ENCODE measurements at regions not wholly inside any gene's neighbourhood (a gene's known extent, or its start where the extent isn't known, plus 50 kb on each side); places are given as distances from the start of the nearest gene placed in this dataset.
"Not testable (repeated sequence)": the region's sequence is repeated elsewhere in the genome, so short reads cannot be mapped to it uniquely, and the experiment has no call there.

DNA sequence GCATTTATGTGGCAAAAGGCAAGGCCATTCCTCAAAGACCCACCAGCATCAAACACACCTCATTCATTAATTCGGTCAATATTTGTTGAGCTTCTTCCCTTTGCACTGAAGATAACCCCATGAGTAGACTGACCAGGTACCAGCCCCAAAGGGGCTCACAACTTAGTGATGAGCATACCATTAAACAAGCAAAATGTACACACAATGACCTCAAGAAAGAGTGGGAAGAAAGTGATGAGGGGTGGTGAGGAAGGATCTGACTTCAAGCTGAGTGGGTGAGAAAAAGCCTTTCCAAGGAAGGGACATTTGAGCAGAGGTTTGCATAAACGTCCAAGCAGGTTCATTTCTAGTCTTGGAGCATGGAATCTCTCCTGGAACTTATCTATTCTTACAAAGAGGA lies 562.5 kb downstream of the TOX3 start:
- TF ChIP-seq, protein P1, sequence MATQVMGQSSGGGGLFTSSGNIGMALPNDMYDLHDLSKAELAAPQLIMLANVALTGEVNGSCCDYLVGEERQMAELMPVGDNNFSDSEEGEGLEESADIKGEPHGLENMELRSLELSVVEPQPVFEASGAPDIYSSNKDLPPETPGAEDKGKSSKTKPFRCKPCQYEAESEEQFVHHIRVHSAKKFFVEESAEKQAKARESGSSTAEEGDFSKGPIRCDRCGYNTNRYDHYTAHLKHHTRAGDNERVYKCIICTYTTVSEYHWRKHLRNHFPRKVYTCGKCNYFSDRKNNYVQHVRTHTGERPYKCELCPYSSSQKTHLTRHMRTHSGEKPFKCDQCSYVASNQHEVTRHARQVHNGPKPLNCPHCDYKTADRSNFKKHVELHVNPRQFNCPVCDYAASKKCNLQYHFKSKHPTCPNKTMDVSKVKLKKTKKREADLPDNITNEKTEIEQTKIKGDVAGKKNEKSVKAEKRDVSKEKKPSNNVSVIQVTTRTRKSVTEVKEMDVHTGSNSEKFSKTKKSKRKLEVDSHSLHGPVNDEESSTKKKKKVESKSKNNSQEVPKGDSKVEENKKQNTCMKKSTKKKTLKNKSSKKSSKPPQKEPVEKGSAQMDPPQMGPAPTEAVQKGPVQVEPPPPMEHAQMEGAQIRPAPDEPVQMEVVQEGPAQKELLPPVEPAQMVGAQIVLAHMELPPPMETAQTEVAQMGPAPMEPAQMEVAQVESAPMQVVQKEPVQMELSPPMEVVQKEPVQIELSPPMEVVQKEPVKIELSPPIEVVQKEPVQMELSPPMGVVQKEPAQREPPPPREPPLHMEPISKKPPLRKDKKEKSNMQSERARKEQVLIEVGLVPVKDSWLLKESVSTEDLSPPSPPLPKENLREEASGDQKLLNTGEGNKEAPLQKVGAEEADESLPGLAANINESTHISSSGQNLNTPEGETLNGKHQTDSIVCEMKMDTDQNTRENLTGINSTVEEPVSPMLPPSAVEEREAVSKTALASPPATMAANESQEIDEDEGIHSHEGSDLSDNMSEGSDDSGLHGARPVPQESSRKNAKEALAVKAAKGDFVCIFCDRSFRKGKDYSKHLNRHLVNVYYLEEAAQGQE (IDR thresholded peaks at IDR 0.05; ENCODE audit: insufficient replicate concordance, low read depth) = no peak
- TF ChIP-seq SPI1 (IDR thresholded peaks at IDR 0.05; ENCODE audit: borderline replicate concordance, low read depth) = no peak
- TF ChIP-seq GABPA (IDR thresholded peaks at IDR 0.05; ENCODE audit: low read depth) = no peak
- no peak for TF ChIP-seq POLR2AphosphoS5 (IDR thresholded peaks at IDR 0.05; ENCODE audit: low read depth)
- TF ChIP-seq, protein P2, sequence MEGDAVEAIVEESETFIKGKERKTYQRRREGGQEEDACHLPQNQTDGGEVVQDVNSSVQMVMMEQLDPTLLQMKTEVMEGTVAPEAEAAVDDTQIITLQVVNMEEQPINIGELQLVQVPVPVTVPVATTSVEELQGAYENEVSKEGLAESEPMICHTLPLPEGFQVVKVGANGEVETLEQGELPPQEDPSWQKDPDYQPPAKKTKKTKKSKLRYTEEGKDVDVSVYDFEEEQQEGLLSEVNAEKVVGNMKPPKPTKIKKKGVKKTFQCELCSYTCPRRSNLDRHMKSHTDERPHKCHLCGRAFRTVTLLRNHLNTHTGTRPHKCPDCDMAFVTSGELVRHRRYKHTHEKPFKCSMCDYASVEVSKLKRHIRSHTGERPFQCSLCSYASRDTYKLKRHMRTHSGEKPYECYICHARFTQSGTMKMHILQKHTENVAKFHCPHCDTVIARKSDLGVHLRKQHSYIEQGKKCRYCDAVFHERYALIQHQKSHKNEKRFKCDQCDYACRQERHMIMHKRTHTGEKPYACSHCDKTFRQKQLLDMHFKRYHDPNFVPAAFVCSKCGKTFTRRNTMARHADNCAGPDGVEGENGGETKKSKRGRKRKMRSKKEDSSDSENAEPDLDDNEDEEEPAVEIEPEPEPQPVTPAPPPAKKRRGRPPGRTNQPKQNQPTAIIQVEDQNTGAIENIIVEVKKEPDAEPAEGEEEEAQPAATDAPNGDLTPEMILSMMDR (IDR thresholded peaks at IDR 0.05; ENCODE audit: insufficient read depth, low read length) = no peak
- H3K27ac ChIP-seq (replicated peaks) = no peak overlapping the region
- DNase-seq (ENCODE audit: low read depth in 1 of 2, low spot score in 1 of 2) = no peak
- H3K4me3 ChIP-seq (replicated peaks; ENCODE audit: insufficient read depth, low read length) = no peak overlapping the region
- H3K27me3 ChIP-seq (ENCODE audit: insufficient read depth, poor library complexity, severe bottlenecking) = no peaks in the 10 kb centered on the region

DNA sequence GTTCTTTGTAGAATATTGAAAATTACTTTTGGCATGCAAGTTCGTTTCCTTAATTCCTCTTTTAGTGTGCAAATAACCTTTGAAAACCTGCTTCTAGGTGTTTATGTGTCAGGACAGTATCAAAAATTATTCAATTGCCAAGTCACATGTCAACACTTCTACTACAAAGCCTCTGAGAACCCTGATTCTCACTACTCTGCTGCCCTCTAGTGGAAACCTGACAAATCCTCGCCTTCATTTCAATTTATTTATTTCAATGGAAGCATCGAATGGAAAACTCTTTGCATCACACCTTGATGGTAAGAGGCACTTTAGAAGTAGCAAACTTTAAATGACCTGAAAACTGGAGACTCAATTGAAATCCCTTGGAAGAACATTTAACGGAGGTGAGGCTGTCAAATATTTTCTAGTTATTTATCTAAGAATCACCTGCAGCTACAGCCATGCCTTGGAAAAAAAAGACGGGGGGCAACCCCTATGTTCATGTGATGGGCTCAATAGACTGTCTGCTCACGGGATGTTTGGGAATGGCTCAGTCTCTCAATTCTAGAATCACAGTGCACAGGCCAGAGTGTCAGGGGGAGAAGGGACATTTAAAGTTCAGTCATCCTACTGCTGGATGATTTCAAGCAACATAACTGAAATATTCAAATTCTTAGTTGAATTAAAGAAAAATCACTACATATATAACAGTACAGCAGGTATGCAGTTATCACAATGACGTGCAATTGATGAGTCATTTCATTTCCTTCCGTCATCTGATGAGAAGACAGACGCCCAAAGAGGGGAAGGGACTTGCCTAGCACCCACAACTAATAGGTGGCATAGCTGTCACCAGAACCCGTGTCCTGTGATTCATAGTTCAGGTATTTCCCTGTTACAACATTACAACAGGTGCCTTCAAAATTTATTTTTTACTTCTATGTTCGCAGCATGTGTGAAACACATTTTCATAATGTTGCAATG lies 563.9 kb downstream of the TOX3 start:
- no peak overlapping the region for H3K27ac ChIP-seq (replicated peaks)
- no peak overlapping the region for H3K4me3 ChIP-seq (replicated peaks; ENCODE audit: insufficient read depth, low read length)
- TF ChIP-seq, protein P2 (IDR thresholded peaks at IDR 0.05; ENCODE audit: insufficient read depth, low read length) = peak; percentile 39
- TF ChIP-seq GABPA (IDR thresholded peaks at IDR 0.05; ENCODE audit: low read depth) = no peak
- peak; percentile 8 to 49 for DNase-seq (ENCODE audit: low read depth in 1 of 2, low spot score in 1 of 2)
- no peaks in the 10 kb centered on the region for H3K27me3 ChIP-seq (ENCODE audit: insufficient read depth, poor library complexity, severe bottlenecking)

DNA sequence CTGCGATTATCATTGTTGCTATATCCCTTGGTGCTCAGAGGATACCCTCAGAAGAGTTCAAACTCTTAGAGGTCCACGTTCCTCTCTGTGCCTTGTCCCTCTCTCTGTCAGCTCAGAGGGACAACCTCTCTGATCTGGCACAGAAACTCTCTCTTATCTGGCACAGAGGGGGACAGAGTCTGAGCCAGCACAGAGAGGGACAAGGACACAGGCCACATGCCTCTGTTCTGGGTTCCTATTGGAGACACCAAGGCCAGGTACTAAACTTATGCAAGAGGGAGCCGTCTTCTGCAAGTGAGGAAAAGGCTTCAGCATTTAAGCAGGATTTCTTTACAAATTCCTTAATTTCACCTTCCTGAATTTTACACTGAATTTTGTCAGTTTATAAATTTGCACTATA lies 565.2 kb downstream of the TOX3 start:
- Histone ChIP-seq H3K27me3 (ENCODE audit: insufficient read depth, poor library complexity, severe bottlenecking) (no peaks in the 10 kb centered on the region), H3K4me3 (replicated peaks; ENCODE audit: insufficient read depth, low read length) (no peak overlapping the region), H3K27ac (replicated peaks) (no peak overlapping the region)
- DNase-seq (ENCODE audit: low read depth in 1 of 2, low spot score in 1 of 2) = no peak
- TF ChIP-seq SPI1 (IDR thresholded peaks at IDR 0.05; ENCODE audit: borderline replicate concordance, low read depth) = no peak
- TF ChIP-seq, protein P1 (IDR thresholded peaks at IDR 0.05; ENCODE audit: insufficient replicate concordance, low read depth) = no peak
- TF ChIP-seq POLR2AphosphoS5 (IDR thresholded peaks at IDR 0.05; ENCODE audit: low read depth) = no peak
- TF ChIP-seq, protein P2 (IDR thresholded peaks at IDR 0.05; ENCODE audit: insufficient read depth, low read length) = no peak
- TF ChIP-seq GABPA (IDR thresholded peaks at IDR 0.05; ENCODE audit: low read depth) = no peak

DNA sequence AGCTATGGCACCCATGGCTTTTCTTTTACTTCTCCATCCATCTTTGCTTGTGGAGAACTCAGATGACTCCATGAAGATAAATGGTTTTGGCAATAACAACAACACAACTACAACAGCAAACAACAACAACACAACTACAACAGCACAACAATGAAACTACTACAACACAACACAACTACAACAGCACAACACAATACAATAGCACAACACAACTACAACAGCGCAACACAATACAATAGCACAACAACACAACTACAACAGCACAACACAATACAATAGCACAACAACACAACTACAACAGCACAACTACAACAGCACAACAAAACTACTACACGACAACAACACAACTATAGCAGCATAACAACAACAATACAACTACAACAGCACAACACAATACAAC lies 569.4 kb downstream of the TOX3 start:
- not testable (repeated sequence) for H3K27me3 ChIP-seq (ENCODE audit: insufficient read depth, poor library complexity, severe bottlenecking); DNase-seq (ENCODE audit: low read depth in 1 of 2, low spot score in 1 of 2); H3K27ac ChIP-seq (replicated peaks); H3K4me3 ChIP-seq (replicated peaks; ENCODE audit: insufficient read depth, low read length)

All from HL-60 (cell line).